ENCODE measurements at regions not wholly inside any gene's neighbourhood (a gene's known extent, or its start where the extent isn't known, plus 50 kb on each side); places are given as distances from the start of the nearest gene placed in this dataset.

DNA sequence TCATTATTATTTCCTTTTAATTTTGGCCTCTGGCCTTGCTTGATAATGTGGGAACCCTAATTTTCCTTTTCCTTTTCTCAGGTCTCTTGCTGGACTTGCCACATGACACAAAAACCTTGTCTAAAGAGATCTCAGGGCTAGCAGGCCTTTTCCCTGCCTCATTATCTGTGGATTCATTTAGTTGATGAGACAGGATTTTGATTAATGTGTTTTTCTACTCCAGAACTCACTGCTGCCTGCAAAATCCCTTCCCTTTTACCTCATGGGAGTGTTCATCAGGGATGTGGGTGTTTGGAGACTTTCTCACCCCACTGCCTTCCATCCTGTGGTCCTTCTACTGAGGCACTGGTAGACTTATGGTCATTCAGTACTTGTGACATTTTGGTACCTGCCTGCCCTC lies 56.2 kb upstream of the MAMDC2 start:
- Histone ChIP-seq H3K4me3 (replicated peaks; ENCODE audit: insufficient read depth, low read length) (no peak overlapping the region), H3K27me3 (ENCODE audit: insufficient read depth, poor library complexity, severe bottlenecking) (no peaks in the 10 kb centered on the region), H3K27ac (replicated peaks) (no peak overlapping the region)
- DNase-seq (ENCODE audit: low read depth in 1 of 2, low spot score in 1 of 2), result no peak
- TF ChIP-seq POLR2AphosphoS5 (IDR thresholded peaks at IDR 0.05; ENCODE audit: low read depth), result no peak
- TF ChIP-seq, protein P1, sequence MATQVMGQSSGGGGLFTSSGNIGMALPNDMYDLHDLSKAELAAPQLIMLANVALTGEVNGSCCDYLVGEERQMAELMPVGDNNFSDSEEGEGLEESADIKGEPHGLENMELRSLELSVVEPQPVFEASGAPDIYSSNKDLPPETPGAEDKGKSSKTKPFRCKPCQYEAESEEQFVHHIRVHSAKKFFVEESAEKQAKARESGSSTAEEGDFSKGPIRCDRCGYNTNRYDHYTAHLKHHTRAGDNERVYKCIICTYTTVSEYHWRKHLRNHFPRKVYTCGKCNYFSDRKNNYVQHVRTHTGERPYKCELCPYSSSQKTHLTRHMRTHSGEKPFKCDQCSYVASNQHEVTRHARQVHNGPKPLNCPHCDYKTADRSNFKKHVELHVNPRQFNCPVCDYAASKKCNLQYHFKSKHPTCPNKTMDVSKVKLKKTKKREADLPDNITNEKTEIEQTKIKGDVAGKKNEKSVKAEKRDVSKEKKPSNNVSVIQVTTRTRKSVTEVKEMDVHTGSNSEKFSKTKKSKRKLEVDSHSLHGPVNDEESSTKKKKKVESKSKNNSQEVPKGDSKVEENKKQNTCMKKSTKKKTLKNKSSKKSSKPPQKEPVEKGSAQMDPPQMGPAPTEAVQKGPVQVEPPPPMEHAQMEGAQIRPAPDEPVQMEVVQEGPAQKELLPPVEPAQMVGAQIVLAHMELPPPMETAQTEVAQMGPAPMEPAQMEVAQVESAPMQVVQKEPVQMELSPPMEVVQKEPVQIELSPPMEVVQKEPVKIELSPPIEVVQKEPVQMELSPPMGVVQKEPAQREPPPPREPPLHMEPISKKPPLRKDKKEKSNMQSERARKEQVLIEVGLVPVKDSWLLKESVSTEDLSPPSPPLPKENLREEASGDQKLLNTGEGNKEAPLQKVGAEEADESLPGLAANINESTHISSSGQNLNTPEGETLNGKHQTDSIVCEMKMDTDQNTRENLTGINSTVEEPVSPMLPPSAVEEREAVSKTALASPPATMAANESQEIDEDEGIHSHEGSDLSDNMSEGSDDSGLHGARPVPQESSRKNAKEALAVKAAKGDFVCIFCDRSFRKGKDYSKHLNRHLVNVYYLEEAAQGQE (IDR thresholded peaks at IDR 0.05; ENCODE audit: insufficient replicate concordance, low read depth), result no peak
- TF ChIP-seq GABPA (IDR thresholded peaks at IDR 0.05; ENCODE audit: low read depth), result no peak
- TF ChIP-seq, protein P2, sequence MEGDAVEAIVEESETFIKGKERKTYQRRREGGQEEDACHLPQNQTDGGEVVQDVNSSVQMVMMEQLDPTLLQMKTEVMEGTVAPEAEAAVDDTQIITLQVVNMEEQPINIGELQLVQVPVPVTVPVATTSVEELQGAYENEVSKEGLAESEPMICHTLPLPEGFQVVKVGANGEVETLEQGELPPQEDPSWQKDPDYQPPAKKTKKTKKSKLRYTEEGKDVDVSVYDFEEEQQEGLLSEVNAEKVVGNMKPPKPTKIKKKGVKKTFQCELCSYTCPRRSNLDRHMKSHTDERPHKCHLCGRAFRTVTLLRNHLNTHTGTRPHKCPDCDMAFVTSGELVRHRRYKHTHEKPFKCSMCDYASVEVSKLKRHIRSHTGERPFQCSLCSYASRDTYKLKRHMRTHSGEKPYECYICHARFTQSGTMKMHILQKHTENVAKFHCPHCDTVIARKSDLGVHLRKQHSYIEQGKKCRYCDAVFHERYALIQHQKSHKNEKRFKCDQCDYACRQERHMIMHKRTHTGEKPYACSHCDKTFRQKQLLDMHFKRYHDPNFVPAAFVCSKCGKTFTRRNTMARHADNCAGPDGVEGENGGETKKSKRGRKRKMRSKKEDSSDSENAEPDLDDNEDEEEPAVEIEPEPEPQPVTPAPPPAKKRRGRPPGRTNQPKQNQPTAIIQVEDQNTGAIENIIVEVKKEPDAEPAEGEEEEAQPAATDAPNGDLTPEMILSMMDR (IDR thresholded peaks at IDR 0.05; ENCODE audit: insufficient read depth, low read length), result no peak
- TF ChIP-seq SPI1 (IDR thresholded peaks at IDR 0.05; ENCODE audit: borderline replicate concordance, low read depth), result no peak

DNA sequence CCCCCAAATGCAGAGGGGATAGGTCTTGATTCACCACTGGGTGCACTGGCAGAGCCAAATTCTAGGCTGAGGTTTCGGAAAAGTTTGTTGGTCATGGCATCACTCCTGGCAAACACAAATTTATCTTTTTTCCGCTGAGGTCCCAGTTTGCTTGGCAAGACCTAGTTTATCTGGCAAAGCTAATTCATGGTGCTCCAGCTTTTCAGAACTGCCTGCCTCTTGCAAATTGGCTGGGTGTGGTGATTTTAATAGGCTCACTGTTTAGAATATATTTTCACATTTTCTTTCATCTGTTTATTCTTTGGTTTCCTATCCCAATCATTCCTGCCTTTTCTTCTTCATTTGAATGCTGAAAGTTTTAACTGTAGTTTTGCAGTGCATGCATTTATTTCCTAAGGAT lies 50.5 kb upstream of the MAMDC2 start:
- TF ChIP-seq, protein P1 (IDR thresholded peaks at IDR 0.05; ENCODE audit: insufficient replicate concordance, low read depth), result no peak
- TF ChIP-seq POLR2AphosphoS5 (IDR thresholded peaks at IDR 0.05; ENCODE audit: low read depth) (no peak), SPI1 (IDR thresholded peaks at IDR 0.05; ENCODE audit: borderline replicate concordance, low read depth) (no peak), GABPA (IDR thresholded peaks at IDR 0.05; ENCODE audit: low read depth) (no peak)
- no peak for DNase-seq (ENCODE audit: low read depth in 1 of 2, low spot score in 1 of 2)
- no peak overlapping the region for H3K27ac ChIP-seq (replicated peaks)
- H3K27me3 ChIP-seq (ENCODE audit: insufficient read depth, poor library complexity, severe bottlenecking), result no peaks in the 10 kb centered on the region
- H3K4me3 ChIP-seq (replicated peaks; ENCODE audit: insufficient read depth, low read length), result no peak overlapping the region
